Muscle of leg (tissue), 3 donors: ENCODE measurements at regions not wholly inside any gene's neighbourhood (a gene's known extent, or its start where the extent isn't known, plus 50 kb on each side); places are given as distances from the start of the nearest gene placed in this dataset.
"Not testable (repeated sequence)": the region's sequence is repeated elsewhere in the genome, so short reads cannot be mapped to it uniquely, and the experiment has no call there.

Experiments used
- DNase-seq: peaks from one replicate; pipeline ENCODE4 v3.0.0; 2013
- H3K27ac ChIP-seq: one replicate; pipeline ENCODE4 v1.5.1; 2013; ENCODE audit warnings: mild to moderate bottlenecking, low read length, control low read depth
- H3K27me3 ChIP-seq: one replicate; pipeline ENCODE4 v1.6.1; 2013; ENCODE audit warnings: low read length; ENCODE audit not compliant: control insufficient read depth, insufficient read depth
- H3K36me3 ChIP-seq: one replicate; pipeline ENCODE4 v1.6.1; 2013; ENCODE audit warnings: low read length; ENCODE audit not compliant: control insufficient read depth, insufficient read depth
- H3K4me1 ChIP-seq: one replicate; pipeline ENCODE4 v1.6.1; 2013; ENCODE audit warnings: low read length; ENCODE audit not compliant: control insufficient read depth, insufficient read depth
- H3K4me3 ChIP-seq: one replicate; pipeline ENCODE4 v1.5.1; 2013; ENCODE audit warnings: low read length, control low read depth
- H3K9me3 ChIP-seq: replicated peaks from 2 replicates; pipeline ENCODE4 v1.6.1; 2013; ENCODE audit warnings: low read depth, low read length; ENCODE audit not compliant: control insufficient read depth
- WGBS: methylation state at CpG from one replicate; pipeline ENCODE4 v1.1.5; 2013; ENCODE audit warnings: missing lambda C conversion rate; ENCODE audit not compliant: insufficient coverage; 5-methylcytosine and 5-hydroxymethylcytosine counted together

DNA sequence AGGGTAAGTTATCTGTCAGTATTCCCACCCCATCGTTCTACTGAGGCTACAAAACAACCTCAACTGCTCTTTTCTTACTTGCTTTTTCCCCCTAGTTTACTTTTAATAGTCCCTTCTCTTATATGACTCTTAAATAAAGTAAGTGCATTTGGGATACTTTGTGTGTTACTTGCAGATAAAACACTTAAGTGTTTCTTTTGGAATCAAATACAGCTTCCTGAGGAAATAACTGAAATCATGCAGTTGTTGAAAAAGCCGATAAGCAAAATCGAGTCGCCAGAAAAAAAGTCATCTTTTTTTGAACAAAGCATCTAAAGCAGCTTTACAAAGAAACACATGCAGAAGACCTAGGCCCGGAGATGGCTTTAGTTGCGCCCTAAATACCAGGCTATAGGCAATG, 53.5 kb upstream of the EPB41L4A start:
- WGBS, result no CpG with 5 or more reads among the region's 6 CpGs
- no peaks in the 10 kb centered on the region for H3K27me3 ChIP-seq
- H3K4me3 ChIP-seq, result no peak overlapping the region
- H3K9me3 ChIP-seq, result no peaks in the 10 kb centered on the region
- no peak for DNase-seq
- no peak overlapping the region for H3K27ac ChIP-seq
- peaks cover 4% of the 10 kb centered on the region for H3K4me1 ChIP-seq
- H3K36me3 ChIP-seq, result no peaks in the 10 kb centered on the region

DNA sequence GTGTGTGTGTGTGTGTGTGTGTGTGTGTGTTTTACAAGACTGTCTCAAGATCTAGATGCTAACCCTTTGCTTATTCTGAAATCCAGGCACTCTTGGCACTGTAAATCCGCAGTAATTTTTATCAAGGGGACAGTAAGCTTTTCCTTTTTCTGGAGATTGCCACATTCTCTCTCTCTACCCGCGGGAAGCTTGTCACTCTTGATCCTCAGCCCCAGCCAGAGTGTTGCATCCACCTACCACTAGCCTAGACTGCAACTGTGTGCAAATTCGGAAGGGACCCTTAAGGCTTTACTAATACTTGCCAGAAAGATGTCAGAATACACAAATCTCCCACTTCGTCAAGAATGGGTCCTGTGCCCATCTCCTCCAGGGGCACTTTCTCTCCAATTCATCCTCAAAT, 54.9 kb upstream of the EPB41L4A start:
- Histone ChIP-seq H3K4me1 (peaks cover 4% of the 10 kb centered on the region), H3K27ac (no peak overlapping the region), H3K9me3 (no peaks in the 10 kb centered on the region), H3K27me3 (no peaks in the 10 kb centered on the region), H3K36me3 (no peaks in the 10 kb centered on the region), H3K4me3 (no peak overlapping the region)
- WGBS, result 63% methylated on average over 5 of the region's 5 CpGs
- no peak for DNase-seq

DNA sequence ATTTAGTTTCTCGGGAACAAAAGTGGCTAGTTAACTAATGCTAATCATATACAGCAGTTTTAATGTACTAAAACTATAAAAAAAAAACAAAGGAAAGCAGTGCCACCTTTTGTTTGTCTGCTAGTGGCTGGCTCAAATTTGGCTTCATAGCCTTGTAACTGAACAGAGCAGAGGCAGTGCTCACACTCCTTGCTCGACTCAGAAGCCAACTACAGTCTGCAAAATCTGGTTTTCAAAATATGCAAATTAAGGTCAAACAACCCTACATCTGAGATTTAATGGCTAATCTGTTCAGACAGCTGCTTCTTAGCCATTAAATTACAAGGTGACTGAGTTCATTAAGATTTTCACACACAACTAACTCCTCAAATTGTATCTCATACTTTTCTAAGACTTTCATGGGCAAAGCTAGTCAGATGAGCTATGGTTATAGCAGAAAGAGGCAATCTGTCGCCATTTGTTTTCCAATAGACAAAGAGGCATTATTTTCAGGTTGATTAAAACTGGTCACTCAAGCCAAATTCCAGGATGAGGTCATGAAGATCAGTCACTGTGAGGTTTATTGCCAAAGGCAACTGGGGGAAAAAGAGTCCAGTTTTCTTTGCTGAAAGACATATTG, 56.8 kb upstream of the EPB41L4A start:
- DNase-seq, result peak; percentile 63
- Histone ChIP-seq H3K9me3 (no peaks in the 10 kb centered on the region), H3K4me3 (no peak overlapping the region), H3K27ac (no peak overlapping the region), H3K4me1 (peaks cover 4% of the 10 kb centered on the region), H3K27me3 (no peaks in the 10 kb centered on the region), H3K36me3 (no peaks in the 10 kb centered on the region)
- 61% methylated on average over 2 of the region's 3 CpGs for WGBS

DNA sequence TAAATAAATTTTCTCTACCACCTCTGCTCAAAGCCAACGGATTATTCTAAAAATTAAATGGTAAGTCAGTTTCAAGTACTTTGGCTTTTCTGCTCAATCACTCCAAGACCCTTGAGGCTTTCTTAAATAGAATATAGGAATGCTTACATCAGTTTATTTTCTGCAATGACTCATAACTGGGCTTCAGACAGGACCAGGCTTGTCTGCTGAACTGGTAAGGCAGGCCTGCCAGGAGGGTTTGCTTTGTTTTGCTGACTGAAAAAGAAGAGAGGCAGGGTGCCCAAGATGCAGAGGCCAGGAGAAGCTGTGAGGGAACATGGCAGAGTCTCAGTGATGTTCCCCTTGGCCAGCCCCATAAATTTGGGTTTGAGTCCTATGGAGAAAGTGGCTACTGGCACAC, 60.3 kb upstream of the EPB41L4A start:
- Histone ChIP-seq H3K9me3 (no peaks in the 10 kb centered on the region), H3K4me1 (peaks cover 4% of the 10 kb centered on the region), H3K4me3 (no peak overlapping the region), H3K27me3 (no peaks in the 10 kb centered on the region), H3K27ac (no peak overlapping the region), H3K36me3 (no peaks in the 10 kb centered on the region)
- peak; percentile 1 for DNase-seq
- no CpG with 5 or more reads among the region's 1 CpG for WGBS

DNA sequence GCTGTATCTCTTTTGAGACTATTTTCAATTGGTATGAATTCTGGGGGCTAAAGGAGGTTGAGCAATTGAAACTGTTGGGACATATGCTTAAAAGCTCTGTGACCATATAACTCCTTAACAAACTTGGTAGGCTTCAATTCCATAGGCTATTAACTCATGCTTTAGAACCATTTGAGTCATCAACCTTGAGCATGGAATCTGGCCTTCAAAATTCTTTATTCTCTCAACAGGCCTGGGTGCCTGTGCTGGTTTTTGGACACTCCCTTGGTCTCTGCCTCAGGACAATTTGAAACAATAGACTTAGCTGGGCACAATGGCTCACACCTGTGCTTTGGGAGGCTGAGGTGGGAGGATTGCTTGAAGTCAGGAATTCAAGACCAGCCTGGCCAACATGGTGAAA, 61.4 kb upstream of the EPB41L4A start:
- H3K36me3 ChIP-seq, result no peaks in the 10 kb centered on the region
- no peak for DNase-seq

DNA sequence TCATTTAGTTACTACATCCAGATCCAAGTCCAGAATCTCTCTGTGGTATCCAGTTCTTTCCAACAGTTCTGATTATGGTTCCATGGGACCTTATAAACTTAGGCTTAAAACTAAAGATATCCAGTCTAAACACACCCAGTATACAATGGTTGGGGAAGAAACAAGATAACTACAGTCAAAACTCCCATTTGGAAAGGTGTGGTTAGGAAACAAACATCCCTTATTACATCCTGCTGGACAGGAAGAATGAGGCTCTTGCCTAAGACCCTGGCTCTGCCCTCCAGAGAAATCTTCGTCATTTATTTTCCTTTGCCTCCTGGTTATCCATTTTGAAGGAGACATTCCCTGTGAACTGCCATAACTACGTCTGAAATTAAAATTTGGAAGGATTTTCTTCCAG, 64.6 kb upstream of the EPB41L4A start:
- H3K36me3 ChIP-seq, result no peaks in the 10 kb centered on the region

More for the DNA sequence above, 61.4 kb upstream of the EPB41L4A start:
- Histone ChIP-seq H3K4me3 (no peak overlapping the region), H3K9me3 (no peaks in the 10 kb centered on the region), H3K27ac (no peak overlapping the region), H3K4me1 (peaks cover under 1% of the 10 kb centered on the region), H3K27me3 (no peaks in the 10 kb centered on the region)

DNA sequence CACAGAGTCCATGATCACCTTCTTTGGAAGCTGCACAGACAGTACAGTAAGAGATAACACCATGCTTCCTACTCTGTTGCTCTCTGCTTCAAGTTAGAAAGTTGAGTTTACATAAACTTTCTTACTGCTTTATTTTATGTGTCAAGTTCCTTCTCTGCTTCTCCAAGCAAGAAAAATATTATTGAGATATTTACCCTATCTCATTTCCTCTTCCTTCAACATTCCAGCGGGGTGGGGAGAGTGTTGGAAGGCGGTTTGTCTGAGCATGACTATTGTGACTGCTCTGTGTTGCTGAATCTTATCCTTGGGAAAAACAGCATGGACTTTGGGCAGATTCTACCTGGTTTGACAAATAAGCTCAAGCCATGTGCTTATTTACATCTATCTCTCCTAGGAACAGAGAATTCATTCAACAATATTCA, 66.9 kb upstream of the EPB41L4A start:
- Histone ChIP-seq H3K4me1 (no peaks in the 10 kb centered on the region), H3K36me3 (no peaks in the 10 kb centered on the region), H3K4me3 (no peak overlapping the region), H3K27me3 (no peaks in the 10 kb centered on the region), H3K27ac (no peak overlapping the region), H3K9me3 (no peaks in the 10 kb centered on the region)
- DNase-seq, result no peak
- WGBS, result no CpG with 5 or more reads among the region's 2 CpGs

More for the DNA sequence above, 64.6 kb upstream of the EPB41L4A start:
- Histone ChIP-seq H3K27me3 (no peaks in the 10 kb centered on the region), H3K4me3 (no peak overlapping the region), H3K4me1 (no peaks in the 10 kb centered on the region), H3K27ac (no peak overlapping the region), H3K9me3 (no peaks in the 10 kb centered on the region)
- no CpG with 5 or more reads among the region's 2 CpGs for WGBS
- DNase-seq, result no peak

DNA sequence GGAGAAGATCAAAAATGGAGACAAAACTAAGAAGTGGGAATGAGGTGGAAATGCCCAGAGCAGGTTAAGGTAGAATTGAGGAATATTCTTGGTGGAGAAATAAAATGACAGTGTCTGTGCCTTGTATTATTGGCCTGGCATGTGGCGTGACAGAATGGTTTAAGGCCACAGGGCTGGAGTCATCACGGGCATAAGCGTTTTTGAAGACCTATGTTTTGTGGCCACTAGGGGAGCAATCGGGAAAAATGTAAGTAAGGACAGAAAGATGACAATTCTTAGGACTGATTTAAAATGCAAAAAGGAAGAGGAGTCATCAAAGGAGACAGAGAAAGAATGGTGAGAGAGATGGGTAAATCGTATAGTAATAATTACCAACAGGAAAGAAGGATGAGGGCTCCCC, 72.2 kb upstream of the EPB41L4A start:
- WGBS, result 67% methylated on average over 4 of the region's 5 CpGs
- no peak for DNase-seq

DNA sequence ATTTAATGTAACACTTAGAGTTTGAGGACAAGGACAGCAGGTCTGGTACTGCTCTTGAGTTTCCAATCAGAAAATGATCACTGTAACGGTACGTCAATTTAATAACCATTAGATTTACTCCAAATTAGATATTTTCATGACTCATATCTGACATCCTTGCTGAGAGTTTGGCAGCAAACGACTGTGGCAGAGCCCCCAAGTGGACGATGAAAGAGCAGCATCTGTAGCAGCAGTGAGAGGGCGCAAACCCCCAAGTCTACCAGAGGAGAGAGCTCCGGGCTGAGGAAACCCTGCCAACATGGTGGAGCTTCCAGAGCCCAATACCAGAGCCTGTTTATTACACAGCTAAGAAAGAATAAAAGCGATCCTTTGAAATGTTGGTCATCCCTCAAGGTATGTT, 73.2 kb upstream of the EPB41L4A start:
- Histone ChIP-seq H3K4me1 (no peaks in the 10 kb centered on the region), H3K4me3 (no peak overlapping the region), H3K36me3 (no peaks in the 10 kb centered on the region), H3K9me3 (no peaks in the 10 kb centered on the region), H3K27ac (no peak overlapping the region), H3K27me3 (no peaks in the 10 kb centered on the region)
- DNase-seq, result peak; percentile 33
- WGBS, result 14% methylated on average over 3 of the region's 7 CpGs

More for the DNA sequence above, 72.2 kb upstream of the EPB41L4A start:
- no peaks in the 10 kb centered on the region for H3K9me3 ChIP-seq
- H3K36me3 ChIP-seq, result no peaks in the 10 kb centered on the region
- H3K27me3 ChIP-seq, result no peaks in the 10 kb centered on the region
- H3K4me1 ChIP-seq, result no peaks in the 10 kb centered on the region
- no peak overlapping the region for H3K4me3 ChIP-seq
- H3K27ac ChIP-seq, result no peak overlapping the region

DNA sequence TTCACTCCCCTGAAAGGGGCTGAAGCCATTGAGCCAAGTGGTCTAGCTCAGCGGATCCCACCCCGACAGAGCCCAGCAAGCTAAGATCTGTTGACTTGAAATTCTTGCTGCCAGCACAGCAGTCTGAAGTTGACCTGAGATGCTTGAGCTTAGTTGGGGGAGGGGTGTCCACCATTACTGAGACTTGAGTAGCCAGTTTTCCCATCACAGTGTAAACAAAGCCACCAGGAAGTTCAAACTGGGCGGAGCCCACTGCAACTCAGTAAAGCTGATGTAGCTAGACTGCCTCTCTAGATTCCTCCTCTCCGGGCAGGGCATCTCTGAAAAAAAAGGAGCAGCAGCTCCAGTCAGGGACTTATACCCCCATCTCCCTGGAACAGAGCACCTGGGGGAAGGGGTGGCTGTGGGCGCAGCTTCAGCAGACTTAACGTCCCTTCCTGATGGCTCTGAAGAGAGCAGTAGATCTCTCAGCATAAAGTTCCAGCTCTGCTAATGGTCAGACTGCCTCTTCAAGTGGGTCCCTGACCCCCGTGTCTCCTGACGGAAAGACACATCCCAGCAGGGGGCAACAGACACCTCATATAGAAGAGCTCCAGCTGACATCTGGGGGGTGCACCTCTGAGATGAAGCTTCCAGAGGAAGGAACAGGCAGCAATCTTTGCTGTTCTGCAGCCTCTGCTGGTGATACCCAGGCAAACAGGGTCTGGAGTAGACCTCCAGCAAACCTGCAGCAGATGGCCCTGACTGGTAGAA, 84.8 kb upstream of the EPB41L4A start:
- not testable (repeated sequence) for H3K36me3 ChIP-seq, H3K27ac ChIP-seq, H3K4me1 ChIP-seq, H3K27me3 ChIP-seq, H3K9me3 ChIP-seq, DNase-seq, H3K4me3 ChIP-seq
- 90% methylated on average over 4 of the region's 8 CpGs for WGBS
